GM18870 (cell line): ENCODE measurements at regions not wholly inside any gene's neighbourhood (a gene's known extent, or its start where the extent isn't known, plus 50 kb on each side); places are given as distances from the start of the nearest gene placed in this dataset.

ENCODE experiments used
- ATAC-seq: cut with Tn5 transposase; IDR thresholded peaks from one replicate; pipeline ENCODE4 v1.9.1; 2021; ENCODE audit warnings: moderate library complexity; ENCODE audit not compliant: unreplicated experiment

GRCh38 chr1:216890871-216891270, 167.6 kb upstream of the ESRRG start:
- ATAC-seq: no peak

GRCh38 chr1:216888731-216889130, 165.5 kb upstream of the ESRRG start:
- no peak for ATAC-seq

- no peak for ATAC-seq
Measured at GRCh38 chr1:216887032-216887431, 163.8 kb upstream of the ESRRG start.

GRCh38 chr1:216884614-216885229, 161.5 kb upstream of the ESRRG start:
- ATAC-seq: no peak

GRCh38 chr1:216883518-216883917, 160.3 kb upstream of the ESRRG start:
- no peak for ATAC-seq

- no peak for ATAC-seq
Measured at GRCh38 chr1:216881695-216882094, 158.5 kb upstream of the ESRRG start.

GRCh38 chr1:216866714-216867113, 143.5 kb upstream of the ESRRG start:
- no peak for ATAC-seq

GRCh38 chr1:216855810-216856209, 132.6 kb upstream of the ESRRG start:
- ATAC-seq: no peak

- ATAC-seq: no peak
Measured at GRCh38 chr1:216854836-216855484, 131.7 kb upstream of the ESRRG start.

- no peak for ATAC-seq
Measured at GRCh38 chr1:216851073-216851472, 127.8 kb upstream of the ESRRG start.

GRCh38 chr1:216849146-216849545, 125.9 kb upstream of the ESRRG start:
- ATAC-seq: no peak

- no peak for ATAC-seq
Measured at GRCh38 chr1:216847397-216848036, 124.3 kb upstream of the ESRRG start.

GRCh38 chr1:216846339-216846738, 123.1 kb upstream of the ESRRG start:
- ATAC-seq: no peak

GRCh38 chr1:216843409-216843808, 120.2 kb upstream of the ESRRG start:
- no peak for ATAC-seq

GRCh38 chr1:216841165-216841564, 117.9 kb upstream of the ESRRG start:
- ATAC-seq: no peak

- ATAC-seq: no peak
Measured at GRCh38 chr1:216836316-216836715, 113.1 kb upstream of the ESRRG start.

GRCh38 chr1:216833509-216833908, 110.3 kb upstream of the ESRRG start:
- ATAC-seq: no peak

GRCh38 chr1:216832192-216832591, 109.0 kb upstream of the ESRRG start:
- no peak for ATAC-seq

GRCh38 chr1:216830424-216831210, 107.4 kb upstream of the ESRRG start:
- no peak for ATAC-seq

- ATAC-seq: no peak
Measured at GRCh38 chr1:216827251-216827650, 104.0 kb upstream of the ESRRG start.

GRCh38 chr1:216826646-216827045, 103.4 kb upstream of the ESRRG start:
- no peak for ATAC-seq

GRCh38 chr1:216826214-216826613, 103.0 kb upstream of the ESRRG start:
- ATAC-seq: no peak
